GM12878 (cell line): ENCODE measurements at regions not wholly inside any gene's neighbourhood (a gene's known extent, or its start where the extent isn't known, plus 50 kb on each side); places are given as distances from the start of the nearest gene placed in this dataset.

Source experiments
- ATAC-seq: fragments of 200-7000 bp; cut with Tn5 transposase; 3 replicates; pipeline ENCODE4 v1.9.1; 2020; ENCODE audit warnings: mild to moderate bottlenecking, moderate library complexity
- BruUV-seq: library from RNA; stranded (reverse); fragments of 400-500 nt; replicated peaks from 2 replicates; lab custom pipeline; 2021; lab: Mats Ljungman, UMichigan
- CTCF ChIA-PET: fragments of 300-600 bp; sonication (Branson Sonifier 250); formaldehyde crosslinking; extraction: SDS; loops from one replicate; lab custom pipeline; 2021; ENCODE audit warnings: inconsistent platforms; lab: Yijun Ruan, JAX
- POLR2A ChIA-PET: fragments of 350-600 bp; formaldehyde crosslinking; extraction: SDS; loops from one replicate; lab custom pipeline; 2021; ENCODE audit warnings: inconsistent platforms; lab: Charles Lee
- RAD21 ChIA-PET: fragments of 300-600 bp; sonication (Branson Sonifier 250); formaldehyde crosslinking; loops from one replicate; lab custom pipeline; 2023; ENCODE audit warnings: antibody characterized with exemption; ENCODE audit not compliant: unreplicated experiment; lab: Charles Lee
- SMC1A ChIA-PET: fragments of 300-600 bp; sonication (Branson Sonifier 250); formaldehyde crosslinking; loops from one replicate; lab custom pipeline; 2023; ENCODE audit not compliant: unreplicated experiment, uncharacterized antibody; lab: Charles Lee
- DNase-seq: peaks from one replicate; pipeline ENCODE4 v3.0.0-alpha.2; 2011; ENCODE audit warnings: low read depth, low spot score
- FAIRE-seq: peaks from 3 replicates; lab custom pipeline; 2011; peaks lifted over from hg19 to GRCh38; lab: Jason Lieb, UNC
- H2AFZ ChIP-seq: 2 replicates; pipeline ENCODE4 v1.6.0; 2011; ENCODE audit warnings: low read depth, low read length, control low read depth; ENCODE audit not compliant: control insufficient read depth
- H3K27ac ChIP-seq: 2 replicates; pipeline ENCODE4 v1.5.1; 2011; ENCODE audit warnings: control low read depth; ENCODE audit not compliant: control insufficient read depth, insufficient read depth
- H3K27me3 ChIP-seq, 2 experiments: replicated peaks in 1 of 2; 2 replicates each; pipeline versions ENCODE4 v1.6.0 to v1.6.1; 2011; ENCODE audit warnings: low read length in 1 of 2; ENCODE audit not compliant: control insufficient read depth in 2 of 2, insufficient read depth in 2 of 2
- H3K36me3 ChIP-seq, 2 experiments: 2 replicates each; pipeline ENCODE4 v1.5.1; 2011; ENCODE audit warnings: low read length in 1 of 2; ENCODE audit not compliant: control insufficient read depth in 2 of 2, insufficient read depth in 2 of 2
- H3K4me1 ChIP-seq: 2 replicates; pipeline ENCODE4 v1.6.1; 2011; ENCODE audit warnings: mild to moderate bottlenecking, low read length, moderate library complexity, mixed read lengths; ENCODE audit not compliant: control insufficient read depth, insufficient read depth
- H3K4me2 ChIP-seq: 2 replicates; pipeline ENCODE4 v1.6.0; 2011; ENCODE audit warnings: control low read depth; ENCODE audit not compliant: control insufficient read depth, insufficient read depth
- H3K4me3 ChIP-seq: fragments of 200-600 bp; sonication (generic); 2 replicates; pipeline ENCODE4 v1.5.1; 2016
- H3K79me2 ChIP-seq: 2 replicates; pipeline ENCODE4 v1.6.0; 2011; ENCODE audit warnings: low read length; ENCODE audit not compliant: control insufficient read depth, insufficient read depth
- H3K9ac ChIP-seq: 2 replicates; pipeline ENCODE4 v1.8.0; 2011; ENCODE audit warnings: low read length, control low read depth, mixed read lengths; ENCODE audit not compliant: control insufficient read depth, insufficient read depth
- H3K9me3 ChIP-seq: replicated peaks from 3 replicates; pipeline ENCODE4 v1.5.1; 2011; ENCODE audit warnings: mild to moderate bottlenecking, low read length; ENCODE audit not compliant: control insufficient read depth, insufficient read depth
- H4K20me1 ChIP-seq: 2 replicates; pipeline ENCODE4 v1.6.0; 2011; ENCODE audit not compliant: control insufficient read depth, insufficient read depth
- CREB1 ChIP-seq: IDR thresholded peaks from 2 replicates; pipeline ENCODE4 v1.6.1; 2012; ENCODE audit warnings: low read depth, mild to moderate bottlenecking, inconsistent platforms
- PAX5 ChIP-seq: IDR thresholded peaks from 2 replicates; pipeline ENCODE4 v1.6.1; 2011; ENCODE audit warnings: low read depth, low read length, borderline replicate concordance
- PML ChIP-seq: IDR thresholded peaks from 2 replicates; pipeline ENCODE4 v1.6.1; 2012; ENCODE audit warnings: low read length, inconsistent platforms
- SIN3A ChIP-seq: IDR thresholded peaks from 2 replicates; pipeline ENCODE4 v1.6.1; 2012; ENCODE audit warnings: low read depth, low read length, improper control_type of control experiment
- SPI1 ChIP-seq: IDR thresholded peaks from 2 replicates; pipeline ENCODE4 v1.6.1; 2011; ENCODE audit warnings: low read depth, mild to moderate bottlenecking, low read length, moderate library complexity, borderline replicate concordance; ENCODE audit not compliant: insufficient read depth
- TCF3 ChIP-seq: IDR thresholded peaks from 2 replicates; pipeline ENCODE4 v1.6.1; 2012; ENCODE audit warnings: low read depth, mild to moderate bottlenecking, low read length, borderline replicate concordance; ENCODE audit not compliant: insufficient read depth
- WGBS: methylation state at CpG from one replicate; pipeline ENCODE4 v1.1.6; 2016; ENCODE audit warnings: low lambda C conversion rate; ENCODE audit not compliant: insufficient replicate concordance, insufficient coverage; ENCODE audit errors: missing lambda C conversion rate; 5-methylcytosine and 5-hydroxymethylcytosine counted together
- in situ Hi-C: fragments of 300-500 bp; cut with MboI; formaldehyde crosslinking; loops from 9 replicates; pipeline ENCODE4 v1.14.3; 2018; ENCODE audit warnings: mixed read lengths
- intact Hi-C: fragments of 100-400 bp; cut with micrococcal nuclease; formaldehyde crosslinking; loops from one replicate; pipeline ENCODE4 v1.14.2; 2022; ENCODE audit not compliant: unreplicated experiment
- TF ChIP-seq, protein P1 (sequence below): fragments of 450-650 bp; IDR thresholded peaks from 2 replicates; pipeline ENCODE4 v1.6.1; 2018; ENCODE audit warnings: mild to moderate bottlenecking, low read depth, moderate library complexity; ENCODE audit not compliant: partially characterized antibody
- TF ChIP-seq, protein P2 (sequence below): fragments of 450-650 bp; IDR thresholded peaks from 2 replicates; pipeline ENCODE4 v1.6.1; 2017; ENCODE audit warnings: borderline replicate concordance
- TF ChIP-seq, protein P3 (sequence below): fragments of 450-650 bp; IDR thresholded peaks from 2 replicates; pipeline ENCODE4 v1.6.1; 2017; ENCODE audit warnings: mild to moderate bottlenecking
- TF ChIP-seq, protein P4 (sequence below): fragments of 450-650 bp; IDR thresholded peaks from 2 replicates; pipeline ENCODE4 v1.6.1; 2016; ENCODE audit warnings: mild to moderate bottlenecking, moderate library complexity, borderline replicate concordance

DNA sequence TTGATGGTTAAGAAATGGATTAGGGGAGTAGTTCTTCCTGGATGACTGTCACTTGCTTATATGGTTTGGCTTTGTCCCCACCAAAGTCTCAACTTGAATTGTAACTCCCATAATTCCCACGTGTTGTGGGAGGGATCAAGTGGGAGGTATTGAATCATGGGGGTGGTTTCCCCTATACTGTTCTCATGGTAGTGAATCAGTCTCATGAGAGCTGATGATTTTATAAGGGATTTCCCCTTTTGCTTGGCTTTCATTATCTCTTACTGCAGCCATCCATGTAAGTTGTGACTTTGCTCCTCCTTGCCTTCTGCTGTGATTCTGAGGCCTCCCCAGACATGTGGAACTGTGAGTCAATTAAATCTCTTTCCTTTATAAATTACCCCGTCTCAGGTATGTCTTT, 1621.1 kb downstream of the MRPL39 start:
- CTCF ChIA-PET = no interaction called here
- Histone ChIP-seq H3K27ac (no peak overlapping the region), H3K4me1 (no peaks in the 10 kb centered on the region), H3K4me3 (no peak overlapping the region), H2AFZ (no peak overlapping the region), H3K9ac (no peak overlapping the region), H3K79me2 (no peaks in the 10 kb centered on the region), H3K36me3 (no peaks in the 10 kb centered on the region), H3K4me2 (no peak overlapping the region), H3K27me3 (no peaks in the 10 kb centered on the region), H3K9me3 (no peaks in the 10 kb centered on the region), H4K20me1 (no peaks in the 10 kb centered on the region)
- no peak for ATAC-seq
- WGBS = 17% methylated on average over 2 of the region's 2 CpGs
- intact Hi-C loops (no loop called here), in situ Hi-C loops (no loop called here)
- no peak for FAIRE-seq
- no TSS peak for BruUV-seq
- no peak for DNase-seq
- POLR2A ChIA-PET = no interaction called here
- SMC1A ChIA-PET = no interaction called here
- RAD21 ChIA-PET = no interaction called here
- TF ChIP-seq, protein P1, sequence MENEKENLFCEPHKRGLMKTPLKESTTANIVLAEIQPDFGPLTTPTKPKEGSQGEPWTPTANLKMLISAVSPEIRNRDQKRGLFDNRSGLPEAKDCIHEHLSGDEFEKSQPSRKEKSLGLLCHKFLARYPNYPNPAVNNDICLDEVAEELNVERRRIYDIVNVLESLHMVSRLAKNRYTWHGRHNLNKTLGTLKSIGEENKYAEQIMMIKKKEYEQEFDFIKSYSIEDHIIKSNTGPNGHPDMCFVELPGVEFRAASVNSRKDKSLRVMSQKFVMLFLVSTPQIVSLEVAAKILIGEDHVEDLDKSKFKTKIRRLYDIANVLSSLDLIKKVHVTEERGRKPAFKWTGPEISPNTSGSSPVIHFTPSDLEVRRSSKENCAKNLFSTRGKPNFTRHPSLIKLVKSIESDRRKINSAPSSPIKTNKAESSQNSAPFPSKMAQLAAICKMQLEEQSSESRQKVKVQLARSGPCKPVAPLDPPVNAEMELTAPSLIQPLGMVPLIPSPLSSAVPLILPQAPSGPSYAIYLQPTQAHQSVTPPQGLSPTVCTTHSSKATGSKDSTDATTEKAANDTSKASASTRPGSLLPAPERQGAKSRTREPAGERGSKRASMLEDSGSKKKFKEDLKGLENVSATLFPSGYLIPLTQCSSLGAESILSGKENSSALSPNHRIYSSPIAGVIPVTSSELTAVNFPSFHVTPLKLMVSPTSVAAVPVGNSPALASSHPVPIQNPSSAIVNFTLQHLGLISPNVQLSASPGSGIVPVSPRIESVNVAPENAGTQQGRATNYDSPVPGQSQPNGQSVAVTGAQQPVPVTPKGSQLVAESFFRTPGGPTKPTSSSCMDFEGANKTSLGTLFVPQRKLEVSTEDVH = no peak
- TF ChIP-seq, protein P2, sequence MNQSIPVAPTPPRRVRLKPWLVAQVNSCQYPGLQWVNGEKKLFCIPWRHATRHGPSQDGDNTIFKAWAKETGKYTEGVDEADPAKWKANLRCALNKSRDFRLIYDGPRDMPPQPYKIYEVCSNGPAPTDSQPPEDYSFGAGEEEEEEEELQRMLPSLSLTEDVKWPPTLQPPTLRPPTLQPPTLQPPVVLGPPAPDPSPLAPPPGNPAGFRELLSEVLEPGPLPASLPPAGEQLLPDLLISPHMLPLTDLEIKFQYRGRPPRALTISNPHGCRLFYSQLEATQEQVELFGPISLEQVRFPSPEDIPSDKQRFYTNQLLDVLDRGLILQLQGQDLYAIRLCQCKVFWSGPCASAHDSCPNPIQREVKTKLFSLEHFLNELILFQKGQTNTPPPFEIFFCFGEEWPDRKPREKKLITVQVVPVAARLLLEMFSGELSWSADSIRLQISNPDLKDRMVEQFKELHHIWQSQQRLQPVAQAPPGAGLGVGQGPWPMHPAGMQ = no peak
- no peak for TF ChIP-seq CREB1
- no peak for TF ChIP-seq PML
- TF ChIP-seq, protein P3, sequence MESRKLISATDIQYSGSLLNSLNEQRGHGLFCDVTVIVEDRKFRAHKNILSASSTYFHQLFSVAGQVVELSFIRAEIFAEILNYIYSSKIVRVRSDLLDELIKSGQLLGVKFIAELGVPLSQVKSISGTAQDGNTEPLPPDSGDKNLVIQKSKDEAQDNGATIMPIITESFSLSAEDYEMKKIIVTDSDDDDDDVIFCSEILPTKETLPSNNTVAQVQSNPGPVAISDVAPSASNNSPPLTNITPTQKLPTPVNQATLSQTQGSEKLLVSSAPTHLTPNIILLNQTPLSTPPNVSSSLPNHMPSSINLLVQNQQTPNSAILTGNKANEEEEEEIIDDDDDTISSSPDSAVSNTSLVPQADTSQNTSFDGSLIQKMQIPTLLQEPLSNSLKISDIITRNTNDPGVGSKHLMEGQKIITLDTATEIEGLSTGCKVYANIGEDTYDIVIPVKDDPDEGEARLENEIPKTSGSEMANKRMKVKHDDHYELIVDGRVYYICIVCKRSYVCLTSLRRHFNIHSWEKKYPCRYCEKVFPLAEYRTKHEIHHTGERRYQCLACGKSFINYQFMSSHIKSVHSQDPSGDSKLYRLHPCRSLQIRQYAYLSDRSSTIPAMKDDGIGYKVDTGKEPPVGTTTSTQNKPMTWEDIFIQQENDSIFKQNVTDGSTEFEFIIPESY = no peak
- TF ChIP-seq SIN3A = no peak
- no peak for TF ChIP-seq SPI1
- TF ChIP-seq, protein P4, sequence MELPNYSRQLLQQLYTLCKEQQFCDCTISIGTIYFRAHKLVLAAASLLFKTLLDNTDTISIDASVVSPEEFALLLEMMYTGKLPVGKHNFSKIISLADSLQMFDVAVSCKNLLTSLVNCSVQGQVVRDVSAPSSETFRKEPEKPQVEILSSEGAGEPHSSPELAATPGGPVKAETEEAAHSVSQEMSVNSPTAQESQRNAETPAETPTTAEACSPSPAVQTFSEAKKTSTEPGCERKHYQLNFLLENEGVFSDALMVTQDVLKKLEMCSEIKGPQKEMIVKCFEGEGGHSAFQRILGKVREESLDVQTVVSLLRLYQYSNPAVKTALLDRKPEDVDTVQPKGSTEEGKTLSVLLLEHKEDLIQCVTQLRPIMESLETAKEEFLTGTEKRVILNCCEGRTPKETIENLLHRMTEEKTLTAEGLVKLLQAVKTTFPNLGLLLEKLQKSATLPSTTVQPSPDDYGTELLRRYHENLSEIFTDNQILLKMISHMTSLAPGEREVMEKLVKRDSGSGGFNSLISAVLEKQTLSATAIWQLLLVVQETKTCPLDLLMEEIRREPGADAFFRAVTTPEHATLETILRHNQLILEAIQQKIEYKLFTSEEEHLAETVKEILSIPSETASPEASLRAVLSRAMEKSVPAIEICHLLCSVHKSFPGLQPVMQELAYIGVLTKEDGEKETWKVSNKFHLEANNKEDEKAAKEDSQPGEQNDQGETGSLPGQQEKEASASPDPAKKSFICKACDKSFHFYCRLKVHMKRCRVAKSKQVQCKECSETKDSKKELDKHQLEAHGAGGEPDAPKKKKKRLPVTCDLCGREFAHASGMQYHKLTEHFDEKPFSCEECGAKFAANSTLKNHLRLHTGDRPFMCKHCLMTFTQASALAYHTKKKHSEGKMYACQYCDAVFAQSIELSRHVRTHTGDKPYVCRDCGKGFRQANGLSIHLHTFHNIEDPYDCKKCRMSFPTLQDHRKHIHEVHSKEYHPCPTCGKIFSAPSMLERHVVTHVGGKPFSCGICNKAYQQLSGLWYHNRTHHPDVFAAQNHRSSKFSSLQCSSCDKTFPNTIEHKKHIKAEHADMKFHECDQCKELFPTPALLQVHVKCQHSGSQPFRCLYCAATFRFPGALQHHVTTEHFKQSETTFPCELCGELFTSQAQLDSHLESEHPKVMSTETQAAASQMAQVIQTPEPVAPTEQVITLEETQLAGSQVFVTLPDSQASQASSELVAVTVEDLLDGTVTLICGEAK = no peak
- no peak for TF ChIP-seq TCF3
- no peak for TF ChIP-seq PAX5
